Activated CD8-positive, alpha-beta T cell treated with anti-CD3 and anti-CD28 coated beads, Interleukin-2, amount 10 ng/mL, durations not matched to agents 7 days and 5 days (primary cell): ENCODE measurements at regions not wholly inside any gene's neighbourhood (a gene's known extent, or its start where the extent isn't known, plus 50 kb on each side); places are given as distances from the start of the nearest gene placed in this dataset.

Experiments
- ATAC-seq: fragments of 150-1000 bp; cut with Tn5 transposase; one replicate; pipeline ENCODE4 v1.10.0; 2021; ENCODE audit warnings: moderate library complexity
- CTCF ChIA-PET: fragments of 350-600 bp; sonication (Branson Sonifier 250); formaldehyde crosslinking; loops from one replicate; lab custom pipeline; 2021; ENCODE audit warnings: antibody characterized with exemption; lab: Charles Lee
- POLR2A ChIA-PET: fragments of 350-600 bp; sonication (Branson Sonifier 250); formaldehyde crosslinking; loops from one replicate; lab custom pipeline; 2021; ENCODE audit warnings: antibody characterized with exemption; lab: Charles Lee
- DNase-seq: peaks from one replicate; pipeline ENCODE4 v3.0.0-alpha.2; 2020
- H3K27ac Mint-ChIP-seq: one replicate; pipeline ENCODE4 v1.8.0; 2021; ENCODE audit warnings: mild to moderate bottlenecking, mixed read lengths
- H3K27me3 Mint-ChIP-seq: one replicate; pipeline ENCODE4 v1.8.0; 2021; ENCODE audit warnings: low read depth, mixed read lengths
- H3K36me3 Mint-ChIP-seq: one replicate; pipeline ENCODE4 v1.8.0; 2021; ENCODE audit warnings: low read depth, mixed read lengths
- H3K4me1 Mint-ChIP-seq: one replicate; pipeline ENCODE4 v1.8.0; 2021; ENCODE audit warnings: low read depth, mixed read lengths
- H3K4me3 Mint-ChIP-seq: one replicate; pipeline ENCODE4 v1.8.0; 2021; ENCODE audit warnings: mild to moderate bottlenecking, mixed read lengths
- H3K9me3 Mint-ChIP-seq: one replicate; pipeline ENCODE4 v1.8.0; 2022; ENCODE audit warnings: mixed read lengths; ENCODE audit not compliant: insufficient read depth

DNA sequence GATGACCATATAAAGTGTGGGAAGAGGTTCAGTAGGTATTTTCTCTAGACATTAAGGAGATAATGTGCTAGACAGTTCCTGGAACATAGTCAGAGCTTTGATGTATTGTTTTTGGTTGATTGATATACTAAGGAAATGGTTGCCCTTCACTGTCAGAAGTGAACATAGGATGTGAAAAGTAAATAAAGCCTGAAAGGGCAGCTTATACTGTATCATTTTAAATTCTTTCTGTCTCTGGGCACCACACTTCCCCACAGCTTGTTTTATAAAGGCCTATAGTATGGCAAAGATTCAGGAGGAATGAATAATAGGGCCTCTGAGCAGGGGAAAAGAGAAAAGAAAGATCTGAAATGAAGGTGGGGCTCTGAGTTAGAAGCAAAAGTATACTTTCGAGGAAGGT is 72.7 kb upstream of the ITPRID2 start:
- no peaks in the 10 kb centered on the region for H3K9me3 Mint-ChIP-seq
- CTCF ChIA-PET, result interaction anchor here (1.2 kb wide), 1 partner anchor 12 kb away, joined by 3 read pairs; no protein-coding TSS in a partner anchor
- POLR2A ChIA-PET, result no interaction called here
- H3K4me3 Mint-ChIP-seq, result no peak overlapping the region
- no peaks in the 10 kb centered on the region for H3K36me3 Mint-ChIP-seq
- ATAC-seq (no peak), DNase-seq (no peak)
- peaks cover 4% of the 10 kb centered on the region for H3K4me1 Mint-ChIP-seq
- peaks cover 3% of the 10 kb centered on the region for H3K27me3 Mint-ChIP-seq
- no peak overlapping the region for H3K27ac Mint-ChIP-seq

DNA sequence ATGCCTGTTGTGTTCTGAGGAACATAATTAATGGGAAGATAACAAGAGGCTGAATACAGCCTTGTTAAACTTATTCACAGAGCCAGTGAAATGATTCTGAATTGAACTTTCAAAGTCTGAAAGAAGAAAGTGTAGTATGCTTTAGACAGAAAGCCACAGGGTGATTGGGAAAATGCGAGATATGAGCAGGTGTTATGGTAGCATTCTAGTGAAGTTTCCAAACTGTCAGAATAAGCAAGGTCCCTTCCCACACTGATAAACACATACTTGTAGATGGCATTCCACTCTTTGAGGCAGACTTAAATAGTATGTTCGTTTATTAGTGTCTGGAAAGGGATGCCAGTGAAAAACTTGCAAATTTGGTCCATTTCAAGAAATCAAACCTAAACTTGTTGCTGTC is 70.5 kb upstream of the ITPRID2 start:
- Mint-ChIP-seq H3K9me3 (no peaks in the 10 kb centered on the region), H3K4me3 (no peak overlapping the region), H3K4me1 (no peaks in the 10 kb centered on the region), H3K27me3 (peaks cover 3% of the 10 kb centered on the region), H3K27ac (no peak overlapping the region), H3K36me3 (no peaks in the 10 kb centered on the region)
- no peak for DNase-seq
- ChIA-PET POLR2A (no interaction called here), CTCF (no interaction called here)
- no peak for ATAC-seq

DNA sequence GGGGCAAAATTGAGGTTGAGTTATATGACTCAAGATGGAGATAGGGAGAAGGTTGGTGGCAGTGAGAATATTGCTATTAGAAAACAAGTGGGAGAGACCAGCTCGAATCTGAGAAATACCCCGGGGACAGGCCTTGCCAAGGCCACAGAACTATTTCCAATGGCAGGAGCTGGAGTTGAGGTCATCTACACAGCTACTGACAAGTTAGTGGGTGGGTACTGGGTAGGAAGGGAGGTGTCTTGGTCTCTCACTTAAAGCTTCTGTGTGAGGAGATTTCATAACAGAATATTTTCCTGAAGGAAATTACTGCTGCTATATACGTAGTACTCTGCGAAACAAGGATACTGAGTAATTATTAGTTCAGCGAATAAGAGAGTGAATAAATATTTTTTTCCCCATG is 69.4 kb upstream of the ITPRID2 start:
- no peak for ATAC-seq
- no peak overlapping the region for H3K4me3 Mint-ChIP-seq
- DNase-seq, result no peak
- no peaks in the 10 kb centered on the region for H3K4me1 Mint-ChIP-seq
- ChIA-PET POLR2A (interaction anchor here (0.5 kb wide), 1 partner anchor 997 kb away, joined by 3 read pairs; no protein-coding TSS in a partner anchor), CTCF (interaction anchor here (0.5 kb wide), 1 partner anchor 66 kb away, joined by 3 read pairs; no protein-coding TSS in a partner anchor)
- H3K9me3 Mint-ChIP-seq, result no peaks in the 10 kb centered on the region
- H3K27me3 Mint-ChIP-seq, result peaks cover 3% of the 10 kb centered on the region
- H3K36me3 Mint-ChIP-seq, result no peaks in the 10 kb centered on the region
- H3K27ac Mint-ChIP-seq, result no peak overlapping the region

DNA sequence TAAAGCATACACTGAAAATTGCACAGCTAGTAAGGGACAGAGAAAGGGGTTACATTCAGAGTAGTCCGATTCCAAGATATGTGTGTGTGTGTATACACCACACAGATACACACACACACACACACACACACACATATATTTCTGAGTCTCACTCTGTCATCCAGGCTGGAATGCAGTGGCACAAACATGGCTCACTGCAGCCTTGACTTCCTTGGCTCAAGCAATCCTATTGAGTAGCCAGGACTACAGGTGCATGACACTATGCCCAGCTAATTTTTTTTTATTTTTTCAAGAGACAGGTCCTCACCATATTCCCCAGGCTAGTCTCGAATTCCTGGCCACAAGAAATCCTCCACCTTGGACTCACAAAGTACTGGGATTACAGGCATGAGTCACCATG is 68.1 kb upstream of the ITPRID2 start:
- ATAC-seq, result no peak
- Mint-ChIP-seq H3K4me1 (no peaks in the 10 kb centered on the region), H3K9me3 (no peaks in the 10 kb centered on the region), H3K27me3 (peaks cover 3% of the 10 kb centered on the region), H3K36me3 (no peaks in the 10 kb centered on the region), H3K27ac (no peak overlapping the region), H3K4me3 (no peak overlapping the region)
- no peak for DNase-seq
- ChIA-PET POLR2A (no interaction called here), CTCF (no interaction called here)

DNA sequence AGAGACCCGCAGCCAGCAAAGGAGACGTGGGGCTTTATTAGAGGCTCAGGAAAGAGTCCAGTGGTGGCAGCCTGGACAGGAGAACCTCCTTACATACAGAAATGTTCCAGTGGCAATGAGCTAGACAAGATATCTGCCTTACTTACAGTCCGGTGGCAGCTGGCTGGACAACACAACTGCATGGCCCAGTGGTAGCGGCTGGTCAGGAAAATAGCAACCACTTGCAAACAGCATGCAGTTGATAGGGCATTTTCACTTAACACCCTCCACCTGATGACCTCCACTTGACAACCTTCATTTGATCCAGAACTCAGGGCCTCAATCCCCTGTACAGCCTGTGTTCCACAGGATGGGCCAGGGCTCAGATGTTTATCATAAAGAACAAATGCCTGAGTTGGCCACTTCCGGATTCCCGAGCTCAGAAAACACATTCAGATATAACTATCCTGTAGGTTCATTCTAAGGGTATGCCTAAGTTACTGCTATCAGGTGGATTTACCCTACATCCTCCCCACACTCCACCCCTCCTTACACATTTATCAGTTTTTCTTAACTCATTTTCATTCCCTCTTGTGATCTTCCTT is 63.3 kb upstream of the ITPRID2 start:
- ATAC-seq, result no peak
- Mint-ChIP-seq H3K4me3 (no peak overlapping the region), H3K9me3 (no peaks in the 10 kb centered on the region), H3K4me1 (no peaks in the 10 kb centered on the region), H3K27ac (no peak overlapping the region), H3K36me3 (no peaks in the 10 kb centered on the region), H3K27me3 (peaks cover 4% of the 10 kb centered on the region)
- ChIA-PET POLR2A (interaction anchor here (0.6 kb wide), 1 partner anchor 445 kb away, joined by 3 read pairs; no protein-coding TSS in a partner anchor), CTCF (interaction anchor here (0.7 to 2.3 kb wide), 2 partner anchors 9 to 126 kb away, joined by 4 to 7 read pairs; no protein-coding TSS in a partner anchor)
- DNase-seq, result no peak

DNA sequence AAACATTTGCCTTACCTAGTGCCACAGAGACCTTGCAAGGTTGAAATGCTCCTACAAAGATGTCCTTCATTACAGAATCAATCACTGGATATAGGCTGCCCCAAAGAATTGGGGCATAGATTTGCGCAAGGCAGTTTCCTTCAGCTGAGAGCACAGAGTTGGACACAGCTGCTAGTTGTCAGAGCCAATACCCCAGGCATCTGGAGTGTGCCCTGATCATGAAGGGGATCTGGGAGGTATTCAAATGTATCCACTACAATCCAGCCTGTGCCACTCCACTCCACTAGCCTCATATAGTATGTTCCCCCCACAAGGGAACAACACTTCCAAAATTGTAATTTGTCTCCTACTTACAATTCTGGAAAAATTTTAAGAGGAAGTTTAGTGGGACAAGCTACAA is 62.3 kb upstream of the ITPRID2 start:
- Mint-ChIP-seq H3K36me3 (no peaks in the 10 kb centered on the region), H3K4me3 (no peak overlapping the region), H3K4me1 (no peaks in the 10 kb centered on the region), H3K27me3 (peaks cover 4% of the 10 kb centered on the region), H3K27ac (no peak overlapping the region), H3K9me3 (no peaks in the 10 kb centered on the region)
- DNase-seq, result no peak
- no peak for ATAC-seq
- ChIA-PET CTCF (interaction anchor here (2.3 kb wide), 1 partner anchor 125 kb away, joined by 7 read pairs; no protein-coding TSS in a partner anchor), POLR2A (no interaction called here)

DNA sequence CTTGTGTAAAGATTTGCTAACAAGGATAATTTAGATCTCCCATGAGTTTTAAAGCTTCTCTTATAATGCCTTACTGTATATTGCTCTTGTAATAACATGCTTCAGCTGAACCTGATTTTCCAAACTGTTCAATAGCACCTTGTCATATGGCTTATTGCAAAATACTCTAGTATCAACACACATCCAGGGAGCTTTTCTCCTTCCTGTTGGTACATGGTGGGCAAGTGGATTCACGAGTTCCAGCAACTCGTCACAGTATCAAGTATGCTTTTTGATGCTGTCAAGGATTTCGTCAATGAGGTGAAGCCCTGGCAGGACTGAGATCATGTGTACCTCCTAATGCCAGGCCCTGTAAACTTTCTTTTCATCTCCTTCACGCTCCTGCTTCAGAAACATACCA is 59.5 kb upstream of the ITPRID2 start:
- peaks cover 8% of the 10 kb centered on the region for H3K27me3 Mint-ChIP-seq
- CTCF ChIA-PET, result interaction anchor here (1.4 kb wide), 1 partner anchor 72 kb away, joined by 4 read pairs; no protein-coding TSS in a partner anchor
- no peaks in the 10 kb centered on the region for H3K4me1 Mint-ChIP-seq
- H3K36me3 Mint-ChIP-seq, result no peaks in the 10 kb centered on the region
- H3K27ac Mint-ChIP-seq, result no peak overlapping the region
- POLR2A ChIA-PET, result no interaction called here
- H3K9me3 Mint-ChIP-seq, result no peaks in the 10 kb centered on the region
- DNase-seq, result no peak
- ATAC-seq, result no peak
- H3K4me3 Mint-ChIP-seq, result no peak overlapping the region

DNA sequence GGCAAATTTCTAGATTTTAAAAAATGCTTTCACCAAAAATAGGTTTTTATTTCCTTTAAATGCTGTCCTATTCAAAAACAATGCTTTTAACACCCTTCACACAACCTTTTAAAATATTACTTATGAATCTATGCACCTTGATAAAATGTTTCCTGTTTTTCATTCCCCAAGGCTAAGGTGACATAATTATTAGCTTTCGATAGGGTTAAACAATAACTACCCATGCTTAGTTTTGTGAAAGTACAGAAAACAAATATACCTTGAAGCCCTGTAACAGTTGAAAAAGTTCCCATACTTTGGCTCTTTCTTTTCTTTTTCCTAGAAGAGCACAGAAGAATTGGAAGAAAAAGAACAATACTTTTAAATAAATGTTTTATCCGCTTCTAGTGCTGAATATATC is 54.9 kb upstream of the ITPRID2 start:
- Mint-ChIP-seq H3K27ac (no peak overlapping the region), H3K4me3 (no peak overlapping the region), H3K4me1 (no peaks in the 10 kb centered on the region), H3K9me3 (no peaks in the 10 kb centered on the region), H3K27me3 (peaks cover 21% of the 10 kb centered on the region), H3K36me3 (no peaks in the 10 kb centered on the region)
- ChIA-PET CTCF (interaction anchor here (0.5 kb wide), 1 partner anchor 8 kb away, joined by 4 read pairs; no protein-coding TSS in a partner anchor), POLR2A (no interaction called here)
- DNase-seq, result no peak
- no peak for ATAC-seq

DNA sequence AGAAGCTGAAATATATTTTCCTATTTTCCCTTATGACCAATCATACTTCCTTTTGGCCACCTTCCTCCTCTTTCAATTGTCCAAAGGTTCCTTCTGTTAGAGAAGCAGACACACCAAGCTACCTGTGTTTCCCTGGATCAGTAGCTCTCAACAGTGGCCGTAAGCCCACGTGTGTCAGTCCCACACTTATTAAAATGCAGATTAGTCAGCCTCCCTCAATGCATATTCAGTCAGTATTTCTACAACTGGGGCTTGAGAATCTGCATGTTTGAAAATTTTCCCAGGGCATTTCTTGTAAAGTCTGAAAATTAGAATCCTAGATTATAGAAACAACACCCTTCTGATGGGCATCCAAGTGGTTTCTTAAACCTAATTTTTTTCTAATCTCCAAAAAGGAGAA is 54.0 kb upstream of the ITPRID2 start:
- Mint-ChIP-seq H3K9me3 (no peaks in the 10 kb centered on the region), H3K27me3 (peaks cover 24% of the 10 kb centered on the region), H3K4me3 (no peak overlapping the region), H3K4me1 (no peaks in the 10 kb centered on the region), H3K36me3 (no peaks in the 10 kb centered on the region), H3K27ac (no peak overlapping the region)
- ATAC-seq (no peak), DNase-seq (no peak)
- ChIA-PET CTCF (no interaction called here), POLR2A (no interaction called here)

DNA sequence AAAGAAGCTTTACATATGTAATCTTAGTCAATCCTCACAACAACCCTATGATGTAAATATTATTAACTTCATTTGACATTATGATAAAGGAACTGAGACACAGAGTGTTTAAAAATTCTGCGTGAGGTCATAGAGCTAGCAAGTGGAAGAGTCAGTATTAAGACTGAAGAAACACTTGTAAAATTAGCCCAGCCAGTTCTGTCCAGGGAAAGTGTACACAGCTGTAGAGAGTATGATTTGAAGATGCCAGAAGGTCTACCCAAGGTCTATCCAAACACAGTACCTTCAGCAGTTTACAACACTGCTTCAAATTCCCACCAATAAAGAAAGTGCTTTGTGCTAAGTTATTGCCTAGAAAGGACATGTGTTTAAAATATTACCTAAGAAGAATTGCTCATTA is 51.7 kb upstream of the ITPRID2 start:
- ATAC-seq (no peak), DNase-seq (no peak)
- Mint-ChIP-seq H3K27me3 (peaks cover 31% of the 10 kb centered on the region), H3K9me3 (no peaks in the 10 kb centered on the region), H3K36me3 (no peaks in the 10 kb centered on the region), H3K27ac (no peak overlapping the region), H3K4me3 (no peak overlapping the region), H3K4me1 (no peaks in the 10 kb centered on the region)
- POLR2A ChIA-PET, result no interaction called here
- CTCF ChIA-PET, result no interaction called here

DNA sequence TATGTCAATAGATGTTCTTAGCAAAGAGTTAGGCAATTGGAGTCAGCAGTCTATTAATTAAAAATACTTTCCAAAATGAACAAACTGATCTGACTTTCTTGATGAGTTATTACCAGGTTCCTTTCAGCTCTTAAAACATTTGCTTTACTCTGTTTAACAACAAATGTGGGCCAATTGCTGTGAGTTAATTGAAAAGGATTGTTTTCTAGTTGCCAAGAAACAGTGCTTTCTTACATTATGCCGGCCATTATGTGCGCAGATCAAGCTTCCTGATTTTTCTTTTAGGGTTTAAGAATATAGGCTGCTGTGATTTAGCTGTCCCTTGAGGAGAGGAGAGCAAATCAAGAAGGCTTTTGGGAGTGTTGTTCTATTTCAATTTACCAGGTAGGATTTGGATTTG is 50.5 kb upstream of the ITPRID2 start:
- Mint-ChIP-seq H3K27me3 (peaks cover 29% of the 10 kb centered on the region), H3K4me3 (no peak overlapping the region), H3K27ac (no peak overlapping the region), H3K9me3 (no peaks in the 10 kb centered on the region), H3K36me3 (no peaks in the 10 kb centered on the region), H3K4me1 (no peaks in the 10 kb centered on the region)
- no peak for ATAC-seq
- ChIA-PET CTCF (no interaction called here), POLR2A (no interaction called here)
- DNase-seq, result no peak
